OCI-M1 (cell line): ENCODE measurements at regions not wholly inside any gene's neighbourhood (a gene's known extent, or its start where the extent isn't known, plus 50 kb on each side); places are given as distances from the start of the nearest gene placed in this dataset.
A peak's percentile ranks its signal among the peaks of the same experiment; 100 is the strongest.

Source experiments
- DNase-seq: peaks from one replicate; lab custom pipeline; 2025; lab: John Stamatoyannopoulos, UW

- no peak for DNase-seq
Observed at GRCh38 chr10:111446966-111447365, 370.1 kb downstream of the ADRA2A start.

DNA sequence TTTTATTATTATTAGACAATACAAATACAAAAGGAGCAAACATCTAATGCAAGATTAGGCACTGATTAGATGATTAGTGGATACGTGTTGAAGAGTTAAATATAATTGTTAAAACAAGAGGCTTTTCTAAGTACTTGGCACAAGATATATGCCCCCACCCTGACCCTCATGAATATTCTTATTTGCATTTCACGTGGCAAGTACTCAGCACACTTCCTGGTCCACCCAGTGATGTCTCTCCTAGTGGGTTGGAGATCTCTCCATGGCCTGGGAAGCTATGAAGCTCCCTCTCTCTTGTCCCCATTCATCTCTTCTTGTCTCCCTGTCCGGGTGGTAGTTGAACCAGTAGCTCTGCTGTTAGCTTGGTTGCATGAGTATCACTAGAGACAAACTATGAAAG, 375.3 kb downstream of the ADRA2A start:
- no peak for DNase-seq

DNA sequence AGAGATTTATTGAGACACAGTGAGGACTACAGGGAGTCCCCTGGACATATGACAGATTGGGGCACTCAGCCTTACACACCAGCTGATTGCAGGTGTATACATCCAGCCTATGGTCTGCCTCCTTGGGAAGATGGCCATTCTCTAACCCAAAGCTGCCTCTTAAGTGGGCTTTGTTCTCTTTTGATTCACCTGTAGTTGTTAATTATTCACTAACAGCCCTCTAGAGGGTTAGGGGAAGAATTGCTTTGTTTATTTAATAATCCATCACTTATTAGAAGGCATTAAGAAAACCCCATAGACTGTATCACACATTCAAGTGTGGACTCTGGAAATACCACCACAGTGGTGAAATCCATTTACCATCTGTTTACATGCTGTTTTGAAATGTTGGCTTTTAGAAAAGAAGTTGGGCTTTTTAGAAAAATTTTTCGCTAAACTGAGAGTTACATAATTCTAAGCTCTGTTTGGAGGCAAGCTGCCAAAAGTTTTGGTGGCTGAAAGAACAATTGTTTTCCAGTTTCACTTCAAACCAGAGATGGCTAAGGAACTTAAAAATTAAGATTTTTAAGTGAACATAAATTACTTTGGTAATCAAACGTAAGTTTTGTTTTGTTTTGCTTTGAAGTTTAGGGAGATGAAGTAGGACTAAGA, 379.1 kb downstream of the ADRA2A start:
- DNase-seq: no peak

- DNase-seq: no peak
Observed at GRCh38 chr10:111458256-111458655, 381.4 kb downstream of the ADRA2A start.

DNA sequence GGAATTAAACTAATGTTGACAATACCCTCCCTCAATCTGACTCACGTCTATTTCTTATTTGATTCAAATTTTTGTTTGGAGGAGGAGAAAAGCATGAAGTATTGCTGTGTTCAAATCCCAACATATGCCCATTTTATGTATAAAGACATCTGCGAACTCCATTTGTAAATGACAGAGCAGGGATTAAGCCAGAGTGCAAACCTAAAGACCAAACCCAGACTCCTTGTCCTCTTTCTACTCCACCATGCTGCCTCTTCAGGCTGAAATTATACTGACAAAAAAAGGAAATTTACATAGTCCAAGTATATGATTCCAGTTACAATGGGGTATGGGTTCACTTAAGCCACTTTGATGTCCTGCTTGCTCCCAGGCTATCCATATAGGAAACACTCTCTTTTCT, 383.1 kb downstream of the ADRA2A start:
- no peak for DNase-seq

GRCh38 chr10:111472445-111472844, 395.6 kb downstream of the ADRA2A start:
- no peak for DNase-seq

DNA sequence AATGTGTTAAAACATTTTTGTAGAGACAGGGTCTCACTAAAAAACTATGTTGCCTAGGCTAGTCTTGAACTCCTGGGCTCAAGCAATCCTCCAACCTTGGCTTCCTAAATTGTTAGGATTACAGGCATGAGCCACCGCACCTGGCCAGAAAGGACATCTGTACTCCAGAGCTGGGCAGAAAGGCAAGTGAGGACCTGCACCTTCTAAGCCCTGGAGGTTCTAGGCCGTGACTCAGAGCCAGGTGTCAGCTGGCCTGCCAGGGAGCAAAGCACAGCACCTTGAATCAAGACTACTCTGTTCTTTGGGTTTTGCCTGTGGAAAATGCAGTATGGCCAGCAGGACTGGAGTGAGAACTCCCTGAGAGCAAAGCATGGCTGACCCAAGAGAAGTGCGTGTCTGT, 396.5 kb downstream of the ADRA2A start:
- DNase-seq: no peak

GRCh38 chr10:111474786-111475185, 398.0 kb downstream of the ADRA2A start:
- no peak for DNase-seq

DNA sequence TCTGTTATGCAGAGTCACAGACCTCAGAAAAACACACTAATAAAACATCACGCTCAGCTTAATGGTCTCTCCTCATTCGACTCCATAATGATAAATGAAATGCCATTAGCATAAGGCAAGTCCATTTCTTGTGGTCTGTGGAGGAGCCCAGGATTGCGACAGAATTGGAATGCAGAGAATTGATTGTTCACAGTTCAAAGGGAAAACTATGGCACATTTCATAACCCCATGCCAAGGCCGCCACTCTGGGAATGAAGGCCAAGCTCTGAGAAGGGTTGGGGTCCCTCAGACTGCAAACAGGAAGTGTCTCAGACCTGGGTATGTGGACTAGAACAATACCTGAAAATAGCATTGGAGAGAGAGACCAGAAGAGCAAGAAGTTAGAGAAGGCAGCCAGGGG, 398.9 kb downstream of the ADRA2A start:
- no peak for DNase-seq

- DNase-seq: no peak
Observed at GRCh38 chr10:111478651-111479050, 401.8 kb downstream of the ADRA2A start.

GRCh38 chr10:111479966-111480365, 403.1 kb downstream of the ADRA2A start:
- DNase-seq: no peak

- peak; percentile 50 for DNase-seq
Observed at GRCh38 chr10:111481261-111481826, 404.5 kb downstream of the ADRA2A start.

DNA sequence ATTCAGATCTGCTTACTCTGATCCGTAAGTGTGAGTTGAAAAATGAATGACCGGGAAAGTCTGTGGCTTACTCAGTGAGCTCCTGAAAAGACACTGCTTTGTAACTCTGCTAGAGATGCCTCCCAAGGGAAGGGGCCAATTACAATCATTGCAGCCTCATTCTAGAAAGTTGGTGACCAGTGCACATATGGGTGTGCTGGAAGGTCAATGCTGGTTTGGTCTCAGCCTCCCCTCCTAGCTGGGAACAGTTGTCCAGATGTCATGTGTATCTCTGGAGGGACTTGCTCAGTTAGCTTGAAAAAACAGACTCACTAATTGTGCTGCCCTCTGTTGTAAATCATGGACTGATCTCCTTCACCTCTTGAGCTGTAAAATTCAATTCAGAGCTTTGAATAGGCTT, 405.0 kb downstream of the ADRA2A start:
- DNase-seq: no peak

DNA sequence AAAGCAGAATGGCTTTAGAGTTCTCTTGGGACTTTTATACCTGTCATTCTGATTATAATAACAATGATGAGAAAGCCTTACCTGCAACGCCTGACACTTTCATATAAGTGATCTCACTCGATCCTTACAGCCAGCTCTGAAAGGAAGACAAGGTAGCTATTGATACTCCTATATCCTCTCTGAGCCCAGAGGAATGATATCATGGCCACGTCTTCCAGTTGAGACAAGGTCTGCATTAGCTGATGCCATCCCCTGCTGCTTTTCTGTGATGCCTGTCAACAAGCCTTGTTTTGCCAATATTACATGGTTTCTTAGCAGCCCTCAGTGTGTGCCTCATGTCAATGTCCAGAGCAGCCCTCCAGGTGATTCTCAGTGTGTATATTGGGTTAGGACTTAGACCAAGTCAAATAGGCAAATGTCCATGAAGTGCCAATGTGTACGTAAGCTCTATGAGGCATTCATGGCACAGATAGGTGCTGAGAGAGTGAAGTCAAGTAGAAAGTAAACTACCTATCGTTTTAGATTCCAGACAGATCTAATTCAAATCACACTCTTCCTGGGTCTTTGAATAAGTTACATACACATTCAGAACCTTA, 405.9 kb downstream of the ADRA2A start:
- no peak for DNase-seq

GRCh38 chr10:111485767-111486166, 408.9 kb downstream of the ADRA2A start:
- DNase-seq: no peak

- DNase-seq: no peak
Observed at GRCh38 chr10:111486346-111486745, 409.5 kb downstream of the ADRA2A start.

- peak; percentile 4 for DNase-seq
Observed at GRCh38 chr10:111488668-111489067, 411.8 kb downstream of the ADRA2A start.

DNA sequence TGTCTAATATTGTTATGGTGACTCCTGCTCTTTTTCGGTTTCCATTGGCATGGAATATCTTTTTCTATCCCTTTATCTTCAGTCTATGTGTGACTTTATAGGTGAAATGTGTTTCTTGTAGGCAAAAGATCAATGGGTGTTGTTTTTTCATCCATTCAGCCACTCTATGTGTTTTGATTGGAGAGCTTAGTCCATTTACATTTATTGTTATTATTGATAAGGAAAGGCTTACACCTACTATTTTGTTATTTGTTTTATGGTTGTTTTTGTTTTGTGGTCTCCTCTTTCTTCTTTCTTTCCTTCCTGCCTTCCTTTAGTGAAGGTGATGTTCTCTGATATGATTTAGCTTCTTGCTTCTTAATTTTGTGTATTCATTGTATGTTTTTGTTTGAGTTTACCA, 414.3 kb downstream of the ADRA2A start:
- no peak for DNase-seq

DNA sequence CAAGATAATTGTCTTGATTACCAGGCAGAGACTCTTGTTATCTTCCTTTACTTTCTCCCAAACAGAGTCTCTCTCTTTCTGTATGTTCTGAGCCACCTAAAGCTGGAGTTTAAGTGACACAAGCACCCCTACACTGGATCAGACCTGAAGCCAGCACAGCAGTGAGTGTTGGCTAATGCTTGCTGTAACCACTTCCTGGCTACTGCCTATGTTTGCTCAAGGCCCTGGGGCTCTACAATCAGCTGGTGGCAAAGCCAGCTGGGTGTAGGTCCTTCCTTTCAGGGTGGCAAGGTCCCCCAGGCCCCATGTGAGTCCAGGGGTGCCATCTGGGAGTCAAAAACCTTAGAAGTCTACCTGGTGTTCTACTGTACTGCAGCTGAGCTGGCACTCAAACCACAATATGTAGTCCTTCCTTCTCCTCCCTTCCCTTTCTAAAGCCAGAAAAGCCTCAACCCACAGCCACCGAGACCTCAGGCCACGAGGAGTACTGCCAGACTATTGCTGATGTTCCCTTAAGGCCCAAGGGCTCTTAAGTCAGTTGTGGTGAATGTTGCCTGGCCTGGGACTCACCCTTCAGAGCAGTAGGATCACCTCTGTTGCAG, 416.3 kb downstream of the ADRA2A start:
- no peak for DNase-seq

- DNase-seq: no peak
Observed at GRCh38 chr10:111498560-111498959, 421.7 kb downstream of the ADRA2A start.

GRCh38 chr10:111504376-111504775, 427.5 kb downstream of the ADRA2A start:
- DNase-seq: no peak

DNA sequence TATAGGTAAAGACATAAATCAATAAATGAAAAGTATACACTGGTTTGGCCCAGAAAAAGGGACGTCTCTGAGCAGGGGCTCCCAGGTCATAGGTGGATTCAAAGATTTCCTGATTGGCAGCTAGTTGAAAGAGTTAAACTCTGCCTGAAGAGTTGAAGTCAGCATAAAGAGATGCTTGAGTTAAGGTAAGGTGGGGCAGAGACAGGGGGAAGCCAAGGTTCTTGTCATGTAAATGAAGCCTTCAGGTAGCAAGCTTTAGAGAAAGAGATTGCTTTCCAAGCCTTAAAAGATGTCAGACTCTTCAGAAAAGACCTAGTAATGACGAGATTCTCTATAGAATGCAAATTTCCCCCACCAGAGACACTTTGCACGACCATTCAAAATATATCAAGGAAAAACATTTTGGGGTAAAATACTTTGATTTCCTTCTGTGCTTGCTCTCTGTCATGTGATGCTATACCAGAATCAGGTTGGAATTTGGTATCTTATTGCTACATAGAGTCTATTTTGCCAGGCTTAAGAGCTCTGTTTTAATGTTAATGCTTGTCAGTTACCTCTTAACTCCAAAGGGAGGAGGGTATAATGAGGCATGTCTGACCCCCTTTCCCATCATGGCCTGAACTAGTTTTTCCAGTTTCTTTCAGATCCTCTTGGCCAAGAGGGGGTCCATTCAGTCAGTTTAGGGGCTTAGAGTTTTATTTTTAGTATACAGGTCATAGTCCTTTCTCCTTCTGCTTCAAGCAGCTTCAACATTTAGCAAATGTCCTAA, 429.6 kb downstream of the ADRA2A start:
- DNase-seq: no peak

DNA sequence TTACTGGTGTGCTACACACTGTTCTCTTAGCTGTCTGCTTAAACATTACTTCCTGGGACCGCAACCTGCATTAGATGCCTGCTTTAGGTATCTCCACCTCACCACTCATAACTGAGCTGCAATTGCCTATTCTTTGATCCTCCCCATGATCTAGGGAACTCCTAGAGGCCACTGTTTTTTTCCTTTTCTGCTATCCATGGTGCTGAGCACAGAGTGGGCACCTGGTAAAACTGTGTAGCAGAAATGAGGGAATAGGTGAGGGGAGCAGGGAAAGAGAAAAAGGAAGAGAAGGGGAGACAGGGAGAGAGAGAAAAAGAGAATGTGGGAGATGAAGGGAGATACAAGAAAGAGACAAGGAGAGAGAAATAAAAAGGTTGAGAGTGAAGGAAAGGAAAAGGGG, 434.9 kb downstream of the ADRA2A start:
- DNase-seq: peak; percentile 6
